CD4-positive, alpha-beta T cell treated with Interleukin-2 at 100 ng/mL for 4 hours (primary cell): ENCODE measurements at regions not wholly inside any gene's neighbourhood (a gene's known extent, or its start where the extent isn't known, plus 50 kb on each side); places are given as distances from the start of the nearest gene placed in this dataset.
"Not testable (repeated sequence)": the region's sequence is repeated elsewhere in the genome, so short reads cannot be mapped to it uniquely, and the experiment has no call there.

Experiments used
- DNase-seq: peaks from one replicate; pipeline ENCODE4 v3.0.0-alpha.2; 2020; ENCODE audit warnings: low spot score

DNA sequence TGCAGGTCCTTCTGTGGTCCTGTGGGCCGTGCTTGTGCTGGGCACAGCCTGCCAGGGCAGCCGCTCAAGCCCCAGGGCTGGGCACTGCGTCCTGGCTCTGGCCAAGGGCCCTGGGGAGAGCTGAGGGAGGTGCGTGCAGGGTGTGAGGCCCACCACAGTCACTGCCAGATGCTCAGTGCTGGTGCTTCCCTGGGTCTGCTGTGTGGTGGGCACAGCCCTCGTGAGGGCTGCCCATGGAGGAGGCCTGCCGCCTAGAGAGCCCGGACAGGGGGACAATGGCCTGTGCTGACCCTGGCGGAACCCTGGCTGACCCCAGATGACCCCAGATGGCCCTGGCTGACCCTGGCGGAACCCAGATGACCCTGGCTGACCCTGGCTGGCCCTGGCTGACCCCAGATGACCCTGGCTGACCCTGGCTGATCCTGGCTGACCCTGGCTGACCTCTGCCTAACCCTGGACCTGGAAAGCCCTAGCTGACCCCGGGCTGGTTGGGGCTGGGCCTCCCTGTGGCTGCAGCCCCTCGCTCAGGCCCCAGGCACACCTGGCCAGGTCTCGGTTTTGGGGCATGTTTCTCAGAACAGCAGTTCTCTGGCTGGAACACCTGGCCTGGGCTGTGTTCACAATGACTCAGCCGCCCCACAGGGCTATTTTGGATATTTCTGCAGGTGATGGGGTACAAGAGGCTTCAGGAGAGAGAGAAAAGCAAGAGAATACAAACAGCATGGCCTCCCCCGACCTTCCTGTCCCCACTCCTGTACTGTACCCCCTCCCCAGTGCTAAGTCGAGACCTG lies 55.4 kb downstream of the TMEM121 start:
- DNase-seq: no peak

DNA sequence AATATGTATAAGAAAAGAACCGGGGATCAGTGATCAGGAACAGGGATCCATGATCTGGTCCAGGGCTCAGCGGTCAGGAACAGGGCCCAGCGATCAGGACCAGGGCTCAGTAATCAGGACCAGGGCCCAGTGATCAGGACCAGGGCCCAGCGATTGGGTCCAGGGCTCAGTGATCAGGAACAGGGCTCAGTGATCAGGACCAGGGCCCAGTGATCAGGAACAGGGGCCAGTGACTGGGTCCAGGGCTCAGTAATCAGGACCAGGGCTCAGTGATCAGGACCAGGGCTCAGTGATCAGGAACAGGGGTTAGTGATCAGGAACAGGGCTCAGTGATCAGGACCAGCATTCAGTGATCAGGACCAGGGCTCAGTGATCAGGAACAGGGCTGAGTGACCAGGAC lies 56.3 kb downstream of the TMEM121 start:
- no peak for DNase-seq

DNA sequence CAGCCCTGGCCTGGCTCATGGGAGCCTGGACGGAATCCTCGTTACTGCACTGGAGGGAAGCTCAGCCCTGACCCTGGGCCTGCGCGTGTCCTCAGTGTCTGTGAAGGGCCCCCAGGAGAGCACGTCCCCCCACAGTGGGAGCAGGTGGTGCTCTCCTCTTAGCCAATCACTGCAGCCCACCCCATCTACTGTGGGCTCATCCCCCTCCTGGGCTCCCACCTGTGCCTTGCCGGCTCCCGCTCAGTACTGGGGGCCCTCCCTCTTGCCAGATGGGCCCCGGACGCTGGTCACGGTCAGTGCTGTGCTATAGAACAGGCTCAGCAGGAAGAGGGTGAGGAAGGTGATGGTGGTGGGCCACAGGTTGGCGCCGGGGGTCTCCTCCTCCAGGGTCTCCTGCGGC lies 57.5 kb downstream of the TMEM121 start:
- DNase-seq: not testable (repeated sequence)

DNA sequence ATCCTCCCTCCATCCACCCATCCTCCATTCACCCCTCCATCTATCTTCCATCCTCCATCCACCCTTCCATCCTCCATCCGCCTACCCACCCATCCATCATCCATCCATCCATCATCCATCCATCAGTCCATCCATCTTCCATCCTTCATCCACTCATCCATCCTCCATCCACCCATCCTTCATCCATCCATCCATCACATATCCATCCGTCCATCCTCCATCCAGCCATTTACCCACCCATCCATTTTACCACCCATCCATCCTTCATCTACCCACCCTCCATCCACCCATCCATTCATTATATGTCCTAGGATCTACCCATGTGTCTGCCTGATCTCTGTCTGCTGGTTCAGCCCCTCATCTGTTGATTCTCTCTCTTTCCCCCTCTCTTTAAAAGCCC lies 58.9 kb downstream of the TMEM121 start:
- not testable (repeated sequence) for DNase-seq

DNA sequence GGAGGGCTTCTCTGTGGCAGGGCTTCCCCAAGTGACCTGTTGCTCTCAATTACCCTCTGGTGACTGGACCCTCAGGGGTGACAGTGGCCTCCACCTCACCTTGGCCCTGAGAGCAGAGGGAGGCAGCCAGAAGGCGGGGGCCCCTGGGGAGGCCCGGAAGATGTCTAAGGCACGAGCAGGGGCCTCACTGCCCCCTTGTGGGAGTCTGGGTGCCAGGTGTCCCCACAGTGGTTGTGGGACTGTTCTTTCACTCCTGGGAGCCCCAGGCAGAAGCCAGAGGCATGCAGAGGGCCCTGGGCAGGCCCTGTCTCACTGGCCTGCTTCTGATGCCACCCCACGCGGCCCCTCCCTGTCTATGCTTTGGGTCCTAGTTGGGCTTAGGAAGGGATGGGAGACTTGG lies 59.3 kb downstream of the TMEM121 start:
- not testable (repeated sequence) for DNase-seq

DNA sequence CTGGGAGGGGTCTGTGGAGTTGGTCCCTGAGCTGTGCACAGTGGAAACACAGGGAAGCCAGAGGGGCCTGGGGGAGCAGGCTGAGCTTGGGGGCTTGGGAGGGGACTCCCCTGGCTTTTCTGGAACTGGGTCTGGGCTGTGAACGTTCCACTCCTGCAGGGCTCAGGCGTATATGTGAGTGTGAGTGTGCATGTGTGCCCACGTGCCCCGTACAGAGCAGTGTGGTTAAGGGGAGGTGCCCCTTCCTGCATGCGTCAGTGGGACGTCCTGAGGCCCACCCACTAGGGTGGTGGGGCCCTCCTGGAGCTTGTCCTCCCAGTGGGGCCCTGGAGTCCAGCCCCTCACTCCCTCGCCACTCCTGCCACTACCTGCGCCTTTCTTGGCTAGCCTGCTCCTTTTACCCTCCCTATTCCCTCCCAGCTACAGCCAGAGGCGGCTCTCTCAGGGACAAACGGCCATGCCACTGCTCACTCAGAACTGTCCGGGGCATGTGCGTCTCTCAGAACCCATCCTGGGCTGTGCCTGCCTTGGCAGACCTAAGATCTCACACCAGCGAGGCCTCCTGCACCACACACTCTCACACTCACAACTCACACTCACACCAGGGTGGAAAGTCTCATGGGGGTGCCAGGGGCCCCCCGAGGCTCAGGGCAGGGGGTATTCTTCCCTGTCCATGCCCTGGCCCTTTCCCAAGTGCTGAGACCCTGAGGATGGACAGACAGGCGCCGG lies 59.9 kb downstream of the TMEM121 start:
- not testable (repeated sequence) for DNase-seq

DNA sequence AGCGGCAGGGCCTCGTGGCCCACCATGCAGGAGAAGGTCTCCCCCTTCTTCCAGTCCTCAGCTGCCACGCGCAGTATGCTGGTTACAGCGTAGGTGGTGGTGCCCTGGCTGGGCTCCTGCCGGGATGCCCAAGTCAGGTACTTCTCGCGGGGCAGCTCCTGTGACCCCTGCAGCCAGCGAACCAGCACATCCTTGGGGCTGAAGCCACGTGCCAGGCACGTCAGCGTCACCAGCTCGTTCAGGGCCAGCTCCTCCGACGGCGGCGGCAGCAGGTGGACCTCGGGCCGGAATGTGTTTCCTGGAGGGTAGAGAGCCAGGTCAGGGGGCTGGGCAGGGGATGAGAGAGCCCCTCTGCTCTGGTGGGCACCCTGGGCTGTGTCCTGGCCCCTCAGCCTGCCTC lies 60.7 kb downstream of the TMEM121 start:
- DNase-seq: not testable (repeated sequence)

DNA sequence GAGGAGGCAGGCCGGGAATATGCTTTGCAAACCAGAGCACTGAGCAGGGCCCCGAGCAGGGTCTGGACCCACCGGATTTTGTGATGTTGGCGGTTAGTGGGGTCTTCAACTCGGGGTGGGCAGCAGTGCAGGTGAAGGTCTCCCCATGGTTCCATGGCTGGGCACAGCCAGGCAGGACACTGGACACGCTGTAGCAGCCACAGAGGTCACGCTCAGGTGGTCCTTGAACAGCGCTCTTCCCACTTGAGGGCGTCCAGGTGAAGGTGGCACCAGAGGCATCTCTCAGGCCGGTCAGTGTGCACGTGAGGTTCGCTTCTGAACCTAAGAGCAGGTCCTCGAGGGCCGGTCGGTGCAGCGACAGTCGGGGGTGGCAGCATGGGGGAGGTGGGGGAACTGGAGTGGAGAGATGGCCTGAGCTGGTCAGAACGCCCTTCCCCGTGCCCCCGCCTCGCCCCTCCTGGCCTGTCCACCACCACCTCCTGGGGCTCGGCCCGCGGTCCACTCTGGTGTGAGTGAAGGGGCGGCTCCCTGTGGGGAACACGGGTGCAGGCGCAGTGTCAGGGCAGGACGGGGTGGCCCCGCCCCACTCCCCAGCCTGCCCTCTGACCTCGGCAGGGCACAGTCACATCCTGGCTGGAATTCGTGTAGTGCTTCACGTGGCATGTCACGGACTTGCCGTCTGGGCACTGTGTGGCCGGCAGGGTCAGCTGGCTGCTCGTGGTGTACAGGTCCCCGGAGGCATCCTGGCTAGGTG lies 61.3 kb downstream of the TMEM121 start:
- DNase-seq: not testable (repeated sequence)

DNA sequence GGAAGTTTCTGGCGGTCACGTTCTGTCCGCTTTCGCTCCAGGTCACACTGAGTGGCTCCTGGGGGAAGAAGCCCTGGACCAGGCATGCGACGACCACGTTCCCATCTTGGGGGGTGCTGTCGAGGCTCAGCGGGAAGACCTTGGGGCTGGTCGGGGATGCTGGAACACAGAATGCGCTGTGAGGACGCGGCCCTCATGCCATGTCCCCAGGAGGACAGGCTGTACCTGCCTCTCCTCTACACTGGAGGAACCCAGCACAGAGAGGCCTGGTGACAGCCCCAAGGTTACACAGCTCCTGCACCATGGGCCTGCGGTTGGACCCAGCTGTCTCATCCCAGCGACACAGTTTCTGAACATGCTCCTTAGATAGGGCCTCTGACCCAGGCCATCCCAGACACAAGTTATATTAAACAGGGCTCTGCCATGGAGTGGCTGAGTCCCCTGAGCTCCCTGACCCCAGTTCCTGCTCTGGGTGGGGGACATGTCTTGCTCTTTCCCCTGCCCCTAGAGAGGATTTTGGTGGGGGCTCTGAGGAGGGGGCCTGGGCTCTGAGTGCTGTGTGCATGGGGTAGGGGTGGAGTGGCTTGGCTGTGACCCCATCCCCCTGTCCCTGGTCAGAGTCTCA lies 62.0 kb downstream of the TMEM121 start:
- no peak for DNase-seq

DNA sequence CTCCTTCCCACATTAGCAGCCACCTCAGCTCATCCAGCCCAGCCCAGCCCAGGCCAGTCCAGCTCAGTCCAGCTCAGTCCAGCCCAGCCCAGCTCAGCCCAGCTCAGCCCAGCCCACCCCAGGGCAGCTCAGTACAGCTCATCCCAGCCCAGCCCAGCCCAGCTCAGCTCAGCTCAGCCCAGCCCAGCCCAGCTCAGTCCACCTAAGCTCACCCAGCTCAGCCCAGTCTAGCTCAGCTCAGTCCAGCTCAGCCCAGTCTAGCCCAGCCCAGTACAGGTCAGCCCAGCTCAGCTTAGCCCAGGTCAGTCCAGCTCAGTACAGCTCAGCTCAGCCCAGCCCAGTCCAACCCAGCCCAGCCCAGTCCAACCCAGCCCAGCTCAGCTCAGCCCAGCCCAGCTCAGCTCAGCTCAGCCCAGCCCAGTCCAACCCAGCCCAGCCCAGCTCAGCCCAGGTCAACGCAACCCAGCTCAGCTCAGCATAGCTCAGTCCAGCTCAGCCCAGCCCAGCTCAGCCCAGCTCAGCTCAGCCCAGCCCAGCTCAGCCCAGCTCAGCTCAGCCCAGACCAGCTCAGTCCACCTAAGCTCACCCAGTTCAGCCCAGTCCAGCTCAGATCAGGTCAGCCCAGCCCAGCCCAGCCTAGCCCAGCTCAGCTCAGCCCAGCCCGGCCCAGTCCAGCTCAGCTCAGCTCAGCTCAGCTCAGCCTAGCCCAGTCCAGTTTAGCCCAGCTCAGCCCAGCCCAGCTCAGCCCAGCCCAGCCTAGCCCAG lies 63.0 kb downstream of the TMEM121 start:
- no peak for DNase-seq

DNA sequence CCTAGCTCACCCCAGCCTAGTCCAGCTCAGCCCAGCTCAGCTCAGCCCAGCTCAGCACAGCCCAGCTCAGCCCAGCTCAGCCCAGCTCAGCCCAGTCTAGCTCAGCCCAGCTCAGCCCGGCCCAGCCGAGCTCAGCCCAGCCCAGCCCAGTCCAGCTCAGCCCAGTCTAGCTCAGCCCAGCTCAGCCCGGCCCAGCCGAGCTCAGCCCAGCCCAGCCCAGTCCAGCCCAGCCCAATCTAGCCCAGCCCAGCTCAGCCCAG lies 63.5 kb downstream of the TMEM121 start:
- DNase-seq: not testable (repeated sequence)

DNA sequence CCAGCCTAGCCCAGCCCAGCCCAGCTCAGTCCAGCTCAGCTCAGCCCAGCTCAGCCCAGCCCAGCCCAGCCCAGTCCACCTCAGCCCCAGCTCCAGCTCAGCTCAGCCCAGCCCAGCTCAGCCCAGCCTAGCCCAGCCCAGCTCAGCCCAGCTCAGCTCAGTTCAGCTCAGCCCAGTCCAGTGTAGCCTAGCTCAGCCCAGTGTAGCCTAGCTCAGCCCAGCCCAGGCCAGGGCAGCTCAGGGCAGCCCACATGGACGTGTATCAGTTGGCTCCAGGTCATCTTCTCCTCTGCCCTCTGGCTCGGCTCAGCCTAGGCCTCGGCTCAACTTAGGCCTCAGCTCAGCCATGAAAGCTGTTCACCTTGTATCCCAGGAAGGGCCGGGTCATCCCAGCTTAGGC lies 64.7 kb downstream of the TMEM121 start:
- DNase-seq: no peak

DNA sequence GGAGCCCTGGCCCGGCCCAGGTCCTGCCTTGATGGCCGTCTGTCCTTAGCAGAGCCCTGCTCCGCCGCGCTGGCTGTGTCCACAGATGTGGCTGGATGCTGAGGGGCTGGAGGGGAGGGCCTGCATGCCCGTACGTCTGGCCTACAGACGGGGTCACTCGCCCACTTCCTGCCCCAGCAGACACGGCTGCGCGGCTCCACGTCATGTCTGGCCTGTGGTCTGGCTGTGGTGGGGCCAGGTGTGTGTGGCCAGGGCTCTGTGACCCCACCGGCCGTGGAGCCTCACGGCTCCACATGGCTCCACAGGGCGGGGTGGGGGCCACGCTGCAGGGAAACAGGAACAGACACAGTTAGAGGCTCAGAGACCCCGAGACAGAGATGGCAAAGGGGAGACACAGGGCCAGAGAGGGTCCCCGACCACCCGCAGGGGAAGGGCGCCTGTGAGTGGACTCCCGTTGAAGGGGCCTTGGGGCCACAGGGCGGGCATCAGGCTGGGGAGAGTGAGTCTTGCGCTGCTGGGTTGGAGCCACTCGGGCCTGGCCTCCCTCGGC lies 65.5 kb downstream of the TMEM121 start:
- DNase-seq: not testable (repeated sequence)

DNA sequence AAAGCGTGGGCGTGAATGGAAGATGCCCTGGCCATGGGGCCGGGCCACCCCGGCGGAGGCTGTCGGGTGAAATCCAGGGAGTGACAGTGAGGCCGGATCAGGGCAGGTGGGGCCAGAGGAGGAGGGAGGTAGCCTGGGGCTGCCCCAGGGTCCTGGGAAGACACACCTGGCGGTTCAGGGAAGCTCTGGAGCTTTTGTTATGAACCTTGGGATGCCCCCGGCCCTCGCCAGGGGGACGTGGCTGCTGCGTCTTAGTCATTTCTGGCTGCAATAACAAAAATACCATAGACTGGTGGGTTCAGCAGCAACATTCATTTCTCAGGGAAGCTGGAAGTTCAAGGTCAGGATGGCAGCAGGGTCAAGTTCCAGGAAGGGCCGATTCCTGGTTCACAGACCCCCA lies 66.3 kb downstream of the TMEM121 start:
- not testable (repeated sequence) for DNase-seq

DNA sequence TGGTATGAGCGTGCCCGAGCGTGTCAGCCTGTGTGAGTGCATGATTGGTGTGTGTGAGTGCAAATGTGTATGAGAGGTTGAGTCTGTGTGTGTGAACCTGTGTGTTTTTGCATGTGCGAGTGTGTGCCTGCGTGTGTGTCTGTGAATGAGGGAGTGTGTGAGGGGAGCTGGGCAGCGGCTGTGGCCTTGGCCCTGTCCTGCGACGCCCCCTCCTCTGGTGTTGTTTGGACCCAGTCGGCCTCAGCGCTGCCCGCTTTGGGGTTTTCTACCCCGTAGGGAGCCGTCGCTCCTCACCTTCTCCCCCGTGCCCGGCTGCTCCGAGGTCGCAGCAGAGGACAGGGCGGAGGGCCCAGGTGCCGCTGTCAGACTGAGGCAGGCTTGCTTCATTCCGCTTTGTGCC lies 69.0 kb downstream of the TMEM121 start:
- DNase-seq: not testable (repeated sequence)

DNA sequence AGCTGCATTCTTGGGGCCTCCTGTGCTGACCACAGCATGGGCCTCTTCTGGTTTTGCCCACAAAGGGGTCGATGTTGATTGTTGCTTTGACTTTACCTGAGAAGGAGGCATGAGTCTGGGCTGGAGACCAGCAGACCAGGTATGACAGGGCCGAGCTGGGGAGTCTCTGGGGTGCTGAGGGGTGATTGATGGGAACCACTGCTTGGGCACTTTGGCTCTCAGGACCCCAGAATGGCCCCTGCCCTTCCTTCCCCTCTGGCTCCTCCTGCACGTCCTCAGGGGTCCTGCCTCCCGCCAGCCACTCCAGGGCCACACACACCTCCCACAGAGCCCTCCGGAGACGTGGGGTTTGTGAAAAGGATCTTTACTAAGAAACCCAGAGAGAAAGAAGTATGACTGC lies 70.0 kb downstream of the TMEM121 start:
- DNase-seq: not testable (repeated sequence)

DNA sequence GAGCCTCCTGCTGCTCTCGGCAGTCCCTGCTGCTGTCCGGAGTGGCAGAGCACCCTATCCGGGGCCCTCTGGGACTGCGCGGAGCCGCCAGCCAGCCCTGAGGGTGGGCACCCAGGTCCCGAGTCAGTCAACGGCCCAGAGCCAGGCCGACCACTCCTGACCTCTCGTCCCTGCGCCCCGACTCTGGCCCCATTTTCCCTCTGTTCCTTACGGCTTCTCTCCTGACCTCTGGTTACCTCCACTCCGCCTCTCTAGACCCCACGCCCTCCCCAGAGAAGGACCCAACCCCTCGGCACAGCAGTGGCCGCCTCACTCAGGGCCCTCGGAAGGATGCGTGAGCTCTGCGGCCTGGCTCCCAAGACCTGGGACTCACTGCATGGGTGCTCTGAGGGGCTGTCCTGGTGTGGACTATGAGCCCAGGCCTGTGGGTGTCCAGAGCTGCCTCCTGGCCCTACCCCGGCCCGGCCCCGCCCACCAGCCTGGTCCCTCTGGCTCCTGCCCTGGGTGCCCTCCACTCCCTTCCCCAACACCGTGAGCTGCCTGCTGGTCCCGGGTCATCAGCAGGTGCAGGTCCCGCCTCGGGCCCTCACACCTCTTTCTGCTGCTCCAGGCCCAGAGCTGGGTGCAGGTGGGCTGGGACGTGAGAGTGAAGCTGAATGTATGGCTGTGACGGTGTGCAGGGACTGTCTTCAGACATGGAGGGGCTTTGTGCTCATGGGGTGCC lies 71.8 kb downstream of the TMEM121 start:
- not testable (repeated sequence) for DNase-seq

DNA sequence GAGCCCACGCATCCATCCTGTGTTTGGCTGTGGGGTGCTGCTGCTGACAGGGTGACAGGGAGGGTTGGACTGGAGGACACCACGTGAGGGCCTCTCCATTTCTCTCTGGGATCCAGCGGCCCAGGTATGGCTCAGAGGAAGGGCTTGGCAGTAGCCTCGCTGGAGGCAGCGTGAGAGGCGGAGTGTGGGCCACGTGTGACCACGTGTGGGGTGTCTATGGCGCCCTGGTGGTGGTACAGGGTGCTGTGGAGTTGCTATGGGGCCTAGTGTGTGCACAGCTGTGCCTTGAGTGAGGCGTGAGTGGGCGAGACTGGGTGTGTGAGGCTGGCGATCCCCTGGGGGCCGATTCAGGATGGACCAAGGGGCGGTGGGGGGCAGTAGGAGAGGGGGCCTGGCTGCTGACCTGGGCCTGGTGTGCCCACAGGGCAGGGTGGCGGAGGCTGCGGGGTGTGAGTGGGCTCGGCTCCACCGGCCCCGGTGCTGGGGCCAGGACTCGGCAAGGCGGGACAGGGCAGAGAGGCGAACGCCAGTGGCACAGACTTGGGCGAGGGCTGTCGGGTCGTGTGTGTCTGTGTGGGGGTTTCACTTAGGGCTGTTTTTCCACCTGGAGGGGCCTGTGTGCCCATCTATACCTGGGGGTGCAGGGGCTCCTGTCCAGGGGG lies 72.7 kb downstream of the TMEM121 start:
- not testable (repeated sequence) for DNase-seq

DNA sequence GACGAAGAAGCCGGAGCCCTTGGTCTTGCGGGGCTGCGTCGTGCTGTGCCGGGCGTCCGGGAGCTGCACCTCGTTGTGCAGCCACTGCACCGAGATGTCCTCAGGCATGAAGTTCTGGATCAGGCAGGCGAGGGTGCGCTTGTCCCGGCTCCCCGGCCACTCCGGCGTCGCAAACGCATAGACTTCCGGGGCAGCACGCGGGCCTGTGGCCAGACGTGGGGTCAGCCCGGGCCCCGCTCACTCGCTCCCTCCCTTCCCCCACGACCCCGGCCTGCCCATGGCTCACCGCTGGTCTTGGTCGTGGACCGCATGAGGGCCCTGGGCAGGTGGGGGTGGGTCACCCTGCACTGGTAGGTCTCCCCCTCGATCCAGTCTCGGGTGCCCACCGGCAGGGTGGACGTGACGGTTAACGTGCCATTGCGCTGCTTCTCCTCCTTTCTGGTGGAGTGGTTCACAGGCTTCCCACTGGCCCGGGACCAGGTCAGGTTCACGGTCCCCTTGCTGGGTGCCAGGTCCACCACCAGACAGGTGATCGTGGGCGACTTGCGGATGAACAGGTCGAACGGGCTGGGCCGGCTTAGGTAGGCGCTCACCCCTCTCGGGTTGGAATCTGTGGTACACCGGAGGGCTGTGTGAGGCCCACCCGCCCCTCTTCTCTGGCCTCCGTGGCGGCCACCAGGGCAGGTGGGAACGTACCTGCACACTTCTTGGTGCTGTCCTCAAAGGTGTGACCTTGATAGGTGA lies 74.0 kb downstream of the TMEM121 start:
- not testable (repeated sequence) for DNase-seq
